GM21619 (cell line): ENCODE measurements at regions not wholly inside any gene's neighbourhood (a gene's known extent, or its start where the extent isn't known, plus 50 kb on each side); places are given as distances from the start of the nearest gene placed in this dataset.

Experiments used
- ATAC-seq: cut with Tn5 transposase; IDR thresholded peaks from one replicate; pipeline ENCODE4 v1.9.1; 2021; ENCODE audit not compliant: unreplicated experiment

DNA sequence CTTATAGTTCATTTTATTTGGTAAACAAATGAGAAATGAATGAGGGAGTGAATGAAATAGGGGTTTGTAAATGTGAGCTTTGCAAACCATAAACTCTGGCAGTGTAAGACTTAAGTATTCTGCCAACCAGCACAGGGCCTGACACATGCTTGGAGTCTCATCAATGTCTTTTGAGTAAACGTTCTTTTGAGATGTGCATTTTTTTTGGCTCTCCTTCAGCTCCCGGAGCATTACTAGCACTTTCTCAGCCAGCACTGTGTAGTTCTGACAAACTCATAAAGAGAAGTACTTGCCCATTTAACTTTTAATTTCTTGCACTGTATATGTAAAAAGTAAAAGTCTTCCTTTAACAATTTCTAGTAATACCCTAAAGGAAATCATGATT is 245.3 kb downstream of the HS3ST1 start:
- ATAC-seq, result no peak

DNA sequence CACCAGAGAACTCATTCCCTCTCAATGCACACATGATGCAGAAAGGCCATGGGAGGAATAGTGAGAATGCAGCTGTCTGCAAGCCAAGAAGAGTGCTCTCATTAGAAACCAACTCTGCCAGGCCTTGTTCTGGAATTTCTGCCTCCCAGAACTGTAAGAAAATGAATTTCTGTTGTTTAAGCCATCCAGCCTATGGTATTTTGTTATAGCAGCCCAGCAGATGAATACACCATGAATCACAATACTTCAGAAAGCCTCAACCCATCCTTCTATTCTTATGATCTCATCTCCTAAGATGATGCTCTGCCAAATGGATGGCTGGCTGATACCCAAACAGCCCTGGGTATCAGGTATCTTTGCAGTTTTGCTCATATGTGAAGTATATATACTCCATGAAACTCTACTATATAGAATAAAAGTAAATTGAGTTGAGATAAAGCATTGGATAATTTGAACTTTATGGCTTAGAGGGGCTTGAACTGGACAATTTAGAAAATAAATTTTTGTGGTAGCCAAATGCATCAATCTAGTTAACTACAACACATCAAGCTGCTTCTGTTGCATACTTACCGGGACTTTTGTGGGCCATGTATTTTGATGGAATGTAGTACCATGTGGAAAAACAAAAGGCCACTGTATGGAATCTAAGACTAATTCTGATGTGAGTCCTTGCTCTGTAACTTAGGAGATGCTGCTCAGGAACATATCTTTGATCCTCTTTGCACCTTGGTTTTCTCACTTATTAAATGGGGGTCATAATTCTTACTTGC is 245.9 kb downstream of the HS3ST1 start:
- ATAC-seq, result no peak

DNA sequence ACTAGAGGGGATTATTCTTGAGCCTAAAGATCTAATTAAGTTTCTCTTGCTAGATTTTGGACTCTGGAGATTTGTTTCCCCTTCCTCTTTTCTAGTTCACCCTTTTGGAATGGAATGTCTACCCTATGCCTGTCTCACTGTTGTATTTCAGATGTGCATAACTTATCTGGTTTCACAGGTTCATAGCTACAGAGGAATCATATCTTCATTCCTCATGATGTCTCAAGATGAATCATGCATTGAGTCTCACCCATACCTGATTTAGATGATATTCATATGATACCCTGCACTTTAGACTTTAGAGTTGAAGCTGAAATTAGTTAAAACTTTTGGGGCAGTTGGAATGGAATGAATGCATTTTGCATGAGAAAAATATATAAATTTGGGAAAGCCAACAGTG is 246.7 kb downstream of the HS3ST1 start:
- ATAC-seq, result no peak

DNA sequence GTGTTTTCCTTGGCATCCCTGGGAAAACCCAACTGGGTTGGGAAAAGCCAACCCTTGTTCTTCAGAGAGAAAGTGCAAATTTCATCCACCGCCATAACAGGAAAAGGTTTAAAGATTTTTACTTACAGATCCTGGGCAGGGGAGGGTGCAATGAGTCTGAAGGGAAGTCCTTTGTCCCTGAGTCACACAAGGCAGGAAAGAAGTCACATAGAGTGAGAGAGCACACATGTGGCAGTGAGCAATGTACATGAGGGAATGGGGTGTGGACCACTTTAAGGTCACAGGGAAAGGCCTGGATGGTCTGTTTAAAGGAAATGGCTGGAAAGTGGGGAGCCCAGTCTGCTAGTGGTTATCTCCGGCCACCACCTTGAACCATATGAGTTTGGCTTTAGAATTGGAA is 248.9 kb downstream of the HS3ST1 start:
- no peak for ATAC-seq

DNA sequence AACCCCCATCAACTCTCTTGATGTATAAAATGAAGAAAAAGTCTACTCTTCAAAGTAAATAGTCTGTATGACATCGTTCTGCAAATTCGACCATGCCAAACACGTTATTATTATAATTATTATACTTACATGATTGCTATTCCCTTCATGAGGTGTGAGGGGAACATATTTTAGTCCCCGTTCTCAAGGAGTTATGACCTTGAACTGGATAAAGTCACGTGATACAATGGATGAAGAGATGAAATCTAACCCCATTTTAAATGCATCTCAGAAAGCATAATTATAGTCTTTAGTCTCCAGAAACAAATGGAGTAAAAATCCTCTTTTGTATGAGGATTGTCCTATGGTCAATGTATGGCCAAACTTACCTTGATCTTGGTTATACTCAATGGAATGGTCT is 250.3 kb downstream of the HS3ST1 start:
- ATAC-seq, result no peak

DNA sequence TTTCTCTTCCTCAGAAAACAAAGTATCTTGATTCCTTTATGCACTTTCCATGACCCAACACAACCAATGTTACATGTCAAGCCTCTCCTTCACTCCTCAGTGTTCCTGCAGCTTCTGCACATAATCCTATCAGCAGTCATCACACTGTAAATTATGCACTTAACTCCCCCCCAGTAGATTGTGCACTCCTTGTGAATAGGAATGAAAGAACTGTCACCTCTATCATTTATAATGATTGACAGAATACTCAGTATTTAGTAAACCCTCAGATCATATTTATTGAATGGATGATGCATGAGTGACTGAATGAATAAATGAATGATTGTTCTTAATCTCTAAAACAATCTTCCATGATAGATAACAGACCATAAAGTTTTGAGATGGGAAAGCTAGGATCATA is 253.3 kb downstream of the HS3ST1 start:
- ATAC-seq, result no peak

DNA sequence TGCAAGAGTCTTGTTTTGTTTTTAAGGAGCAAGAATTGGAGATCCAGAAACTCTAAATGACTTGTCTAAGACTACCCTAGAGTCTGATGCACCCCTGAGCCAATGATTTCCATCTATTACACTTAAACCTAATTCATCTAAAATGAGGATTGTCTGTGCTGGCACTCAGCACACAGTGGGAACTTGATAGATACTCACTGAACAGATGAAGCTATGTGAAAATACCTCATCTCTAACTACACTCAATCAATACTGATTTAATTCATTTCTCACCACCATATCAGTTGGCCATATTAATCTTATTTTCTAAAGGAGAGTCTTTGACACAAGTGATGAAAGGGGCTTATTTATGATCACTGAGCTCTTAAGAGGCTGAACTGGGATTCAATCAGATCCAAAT is 262.1 kb downstream of the HS3ST1 start:
- no peak for ATAC-seq

DNA sequence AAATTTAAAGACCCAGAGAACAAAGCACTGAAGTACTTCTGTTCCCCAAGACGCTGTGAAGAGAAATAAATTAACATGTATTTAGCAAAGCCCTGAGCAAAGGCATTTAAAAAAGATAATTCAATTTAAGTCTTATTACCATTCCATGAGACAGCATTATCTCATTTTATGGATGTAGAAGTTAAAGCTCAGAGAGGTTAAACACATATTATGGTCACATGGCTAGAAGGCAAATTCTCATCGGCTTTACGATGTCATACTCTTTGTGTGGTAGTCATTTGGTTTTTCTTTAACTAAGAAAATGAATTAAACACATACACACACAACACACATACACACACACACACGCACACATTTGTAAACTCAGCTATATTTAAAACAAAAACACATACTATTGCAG is 262.7 kb downstream of the HS3ST1 start:
- ATAC-seq, result no peak

DNA sequence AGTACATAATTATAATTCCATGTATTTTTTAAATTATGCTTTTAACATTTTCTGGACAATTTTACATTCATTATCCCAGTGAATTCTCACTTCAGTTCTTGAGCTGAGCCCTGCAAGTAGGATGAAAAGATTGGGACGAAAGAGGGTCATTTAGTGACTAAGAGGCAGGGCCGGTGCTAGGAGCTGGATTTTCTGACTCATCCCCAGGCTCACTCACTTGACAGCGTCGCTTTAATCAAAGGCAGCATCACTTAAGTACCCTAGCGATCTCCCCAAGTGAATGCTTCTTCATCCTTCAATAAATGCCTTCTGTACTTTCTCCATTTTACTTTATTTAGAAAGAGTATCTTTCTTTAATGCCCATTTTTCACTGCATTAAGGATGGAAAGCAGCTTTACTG is 263.6 kb downstream of the HS3ST1 start:
- ATAC-seq, result no peak

DNA sequence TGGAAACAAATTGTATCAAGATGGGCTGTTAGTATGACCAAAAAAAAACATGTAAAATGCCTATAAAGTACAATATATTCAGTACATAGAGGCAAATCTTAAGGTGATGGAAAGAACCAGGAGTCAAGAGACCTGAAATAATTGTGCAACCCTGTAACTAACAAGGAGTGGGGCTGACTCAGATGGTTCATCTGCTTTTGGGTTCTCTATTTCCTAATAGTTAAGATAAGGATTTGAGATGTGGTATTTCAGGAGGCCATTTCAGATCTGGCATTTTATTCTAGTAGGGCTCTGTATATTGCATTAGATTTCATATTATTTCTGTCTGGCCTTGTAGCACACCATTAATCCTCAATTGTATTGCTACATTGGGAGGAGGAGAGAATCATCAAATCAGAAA is 268.4 kb downstream of the HS3ST1 start:
- ATAC-seq, result no peak

DNA sequence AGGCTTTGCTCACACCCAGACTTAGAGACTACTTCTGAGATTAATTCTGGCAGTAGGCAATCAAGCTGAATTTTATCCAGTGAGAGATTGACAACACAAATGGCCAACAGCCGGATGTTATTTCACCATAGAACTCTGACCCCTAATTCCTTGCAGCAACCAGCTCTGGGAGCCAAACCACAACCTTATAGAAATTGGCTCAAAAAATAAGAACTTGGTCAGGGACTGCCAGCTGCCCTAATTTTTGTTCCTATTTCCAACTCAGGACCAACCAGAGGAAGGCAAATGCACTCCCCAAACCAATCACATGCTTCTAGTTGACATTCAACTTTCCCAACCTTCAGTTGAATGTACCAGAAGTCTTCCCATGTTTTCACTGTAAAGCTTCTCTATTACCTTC is 269.7 kb downstream of the HS3ST1 start:
- no peak for ATAC-seq

DNA sequence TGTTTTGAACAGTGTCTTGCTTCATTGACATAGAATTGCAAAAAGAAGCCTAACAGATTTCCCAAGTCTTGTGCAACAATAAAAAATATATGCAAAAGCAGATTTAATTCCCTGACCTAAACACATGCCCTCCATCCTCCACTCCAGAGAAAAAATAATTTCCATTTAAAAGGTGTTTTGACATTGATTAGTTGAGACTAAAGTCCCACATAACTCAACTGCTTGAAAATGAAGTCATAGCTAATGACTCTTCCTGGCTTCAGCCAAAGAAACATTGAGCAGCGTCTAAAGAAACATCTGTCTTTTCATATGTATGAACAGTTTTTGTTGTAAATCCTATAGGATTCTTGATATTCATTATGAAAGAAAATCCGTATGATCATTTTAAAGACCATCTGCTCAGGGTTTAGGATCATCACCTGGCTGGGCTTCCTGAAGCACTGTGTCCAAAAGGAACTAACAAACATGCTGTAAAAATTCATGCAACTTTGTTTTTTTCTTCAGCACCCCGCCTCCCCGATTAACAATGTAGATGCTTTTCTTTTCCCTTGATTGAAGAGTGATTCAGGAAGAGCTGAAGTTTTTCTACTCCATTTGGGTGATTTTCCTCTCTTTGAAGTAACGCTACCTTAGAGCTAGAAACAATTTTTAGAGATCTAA is 273.4 kb downstream of the HS3ST1 start:
- ATAC-seq, result no peak

DNA sequence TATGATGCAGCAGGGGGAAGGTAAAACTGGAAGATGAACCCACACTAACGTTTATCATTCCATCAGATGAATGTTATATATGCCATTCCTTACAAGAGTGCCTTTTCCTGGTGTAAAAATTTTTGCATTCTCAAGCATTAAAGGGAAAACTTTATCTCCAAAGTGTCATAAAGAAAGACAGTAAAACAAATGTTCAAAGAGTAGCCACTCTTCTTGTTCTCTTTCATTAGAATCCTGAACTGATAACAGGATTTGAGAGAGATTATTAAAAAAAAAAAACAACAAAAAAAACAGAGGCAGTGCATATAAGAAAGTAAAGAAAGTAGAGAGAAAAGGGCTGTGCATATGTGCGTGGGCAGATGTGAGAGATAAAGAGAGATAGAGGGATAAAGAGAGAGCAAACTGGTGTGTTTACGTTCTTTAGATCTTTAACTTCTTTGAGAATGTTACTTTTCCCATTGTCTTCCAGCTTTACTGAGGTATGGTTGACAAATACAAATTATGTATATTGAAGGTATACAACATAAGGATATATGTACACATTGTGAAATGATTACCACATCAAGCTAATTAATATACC is 275.4 kb downstream of the HS3ST1 start:
- no peak for ATAC-seq

DNA sequence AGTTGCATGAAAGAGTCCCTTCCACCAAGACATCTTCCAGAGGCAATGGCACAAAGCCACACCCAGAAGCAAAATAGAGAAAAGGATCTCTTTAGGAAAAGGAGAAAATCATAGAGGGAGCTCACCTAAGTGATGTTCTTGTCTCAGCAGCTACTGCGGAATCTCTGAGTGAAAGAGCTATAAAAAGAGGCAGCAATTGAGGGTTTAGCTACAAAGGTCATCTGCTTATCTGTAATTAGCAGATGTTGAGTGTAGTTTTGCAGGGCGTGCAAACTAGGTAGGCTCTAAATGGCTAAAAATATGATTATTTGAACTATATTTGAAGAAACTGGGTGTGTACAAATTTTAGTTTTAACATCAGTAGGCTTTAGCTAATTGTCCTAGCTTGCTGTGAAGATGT is 276.0 kb downstream of the HS3ST1 start:
- ATAC-seq, result no peak

DNA sequence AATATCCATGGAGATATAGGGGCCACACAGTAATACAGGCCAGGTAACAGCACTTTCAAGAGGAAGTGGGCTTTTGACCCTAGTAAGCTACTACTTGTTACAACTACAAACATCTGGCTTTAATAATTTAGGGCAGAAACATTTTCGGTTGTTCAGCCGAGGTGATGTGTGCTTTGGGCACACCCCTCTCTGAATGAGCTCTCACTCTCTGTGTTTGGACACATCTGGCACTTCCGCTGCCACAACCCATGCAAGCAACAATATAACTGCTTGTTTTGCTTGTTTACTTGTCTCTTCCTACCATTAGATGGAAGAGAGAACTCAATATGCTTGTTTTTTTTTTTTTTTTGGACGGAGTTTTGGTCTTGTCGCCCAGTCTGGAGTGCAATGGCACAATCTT is 277.2 kb downstream of the HS3ST1 start:
- no peak for ATAC-seq

DNA sequence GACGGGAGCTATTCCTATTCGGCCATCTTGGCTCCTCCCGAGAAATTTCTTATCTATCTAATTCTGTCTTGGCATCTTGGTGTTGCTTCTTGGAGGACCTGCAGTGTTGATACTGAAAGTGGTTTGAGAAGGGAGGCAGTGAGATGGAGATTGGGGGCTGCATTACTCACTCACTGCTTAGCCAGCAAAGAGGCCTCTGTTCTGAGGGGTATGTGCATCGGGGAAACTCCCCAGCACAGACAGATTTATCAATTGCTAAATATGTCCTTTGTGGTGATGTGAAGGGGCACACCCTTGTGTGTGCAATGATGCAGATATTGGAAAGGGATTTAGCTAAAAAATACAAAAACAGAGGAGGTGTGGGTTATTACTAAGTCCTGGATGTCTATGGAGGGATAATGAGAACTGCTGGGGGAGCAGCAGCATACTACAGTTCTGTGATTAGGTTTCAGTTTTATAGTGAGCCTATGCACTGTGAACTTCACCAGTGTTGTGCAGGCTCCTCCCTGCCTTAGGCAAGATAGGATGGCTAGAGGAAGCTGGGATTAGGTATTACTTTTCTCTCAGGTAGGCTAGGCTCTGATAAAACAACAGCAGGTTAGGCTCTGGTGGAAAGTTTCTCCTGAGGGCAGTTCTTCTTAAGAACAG is 279.0 kb downstream of the HS3ST1 start:
- ATAC-seq, result no peak

DNA sequence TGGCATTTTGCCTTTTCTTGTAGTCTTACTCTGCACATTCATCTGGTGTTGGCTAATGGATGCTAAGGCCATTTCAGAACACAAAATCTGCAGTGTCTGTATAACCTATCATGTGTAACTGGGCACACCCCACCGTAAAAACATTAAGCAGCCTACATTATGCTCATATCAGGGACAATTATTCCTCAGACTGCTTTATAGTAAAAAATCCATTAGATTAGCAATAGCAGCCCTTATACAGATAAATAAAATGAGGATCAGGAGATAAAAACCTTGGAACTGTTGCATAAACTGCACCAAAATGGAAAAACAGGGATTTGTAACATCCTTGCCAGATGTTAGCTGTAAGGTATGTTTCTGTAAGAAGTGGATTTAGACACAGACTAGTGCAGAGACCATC is 288.8 kb downstream of the HS3ST1 start:
- no peak for ATAC-seq

DNA sequence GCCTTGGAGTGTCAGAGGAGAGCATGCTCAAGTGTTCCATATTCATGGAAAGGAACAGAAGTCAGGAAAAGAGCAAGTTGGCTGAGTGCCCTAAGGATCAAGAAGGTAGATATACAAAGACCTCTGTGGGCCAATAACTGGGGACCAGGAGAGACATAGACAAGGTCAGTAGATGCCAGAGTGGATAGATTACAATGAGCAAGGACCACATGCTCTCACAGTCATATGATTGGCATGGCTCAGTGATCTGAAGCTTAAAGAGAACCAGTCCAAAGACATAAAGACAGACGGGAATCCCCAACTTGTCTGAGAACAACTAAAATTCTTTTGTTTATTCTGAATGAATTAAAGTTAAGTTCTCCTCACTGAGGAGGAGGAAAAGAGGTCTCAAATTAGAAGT is 289.7 kb downstream of the HS3ST1 start:
- ATAC-seq, result peak; percentile 57

DNA sequence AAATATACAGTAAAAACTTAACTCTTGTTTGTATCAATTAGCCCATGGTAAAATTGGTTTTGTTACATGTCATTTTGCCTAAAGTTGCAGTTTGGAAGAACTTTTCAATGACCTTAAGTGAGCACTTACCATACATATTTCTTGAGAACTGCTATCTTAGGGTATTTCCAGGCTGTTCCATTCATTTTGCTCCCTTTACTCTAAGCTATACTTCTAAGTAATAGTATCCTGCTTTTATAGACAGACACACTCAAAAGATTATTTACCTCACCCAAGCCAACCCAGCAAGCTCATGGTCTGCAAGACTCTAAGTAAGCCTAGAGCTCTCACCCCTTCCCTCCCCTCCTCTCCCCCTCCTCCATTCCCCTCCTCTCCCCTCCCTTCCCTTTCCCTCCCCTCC is 294.0 kb downstream of the HS3ST1 start:
- ATAC-seq, result no peak

DNA sequence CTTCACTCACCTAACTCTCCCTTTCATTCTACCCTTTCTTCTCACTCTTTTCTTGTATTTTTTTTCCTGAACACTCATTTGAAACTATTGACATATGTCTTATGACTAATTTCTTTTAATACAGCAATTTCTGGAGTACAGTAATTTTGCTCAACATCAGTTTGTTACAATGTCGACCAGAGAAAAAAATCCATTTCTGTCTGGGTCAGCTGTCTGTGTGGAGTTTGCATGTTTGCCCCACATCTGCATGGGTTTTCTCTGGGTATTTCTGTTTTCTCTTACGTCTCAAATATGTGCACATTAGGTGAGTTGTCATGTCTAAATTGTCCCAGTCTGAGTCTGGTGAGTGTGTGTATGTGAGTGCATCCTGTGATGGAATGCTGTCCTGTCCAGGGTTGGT is 294.8 kb downstream of the HS3ST1 start:
- no peak for ATAC-seq

DNA sequence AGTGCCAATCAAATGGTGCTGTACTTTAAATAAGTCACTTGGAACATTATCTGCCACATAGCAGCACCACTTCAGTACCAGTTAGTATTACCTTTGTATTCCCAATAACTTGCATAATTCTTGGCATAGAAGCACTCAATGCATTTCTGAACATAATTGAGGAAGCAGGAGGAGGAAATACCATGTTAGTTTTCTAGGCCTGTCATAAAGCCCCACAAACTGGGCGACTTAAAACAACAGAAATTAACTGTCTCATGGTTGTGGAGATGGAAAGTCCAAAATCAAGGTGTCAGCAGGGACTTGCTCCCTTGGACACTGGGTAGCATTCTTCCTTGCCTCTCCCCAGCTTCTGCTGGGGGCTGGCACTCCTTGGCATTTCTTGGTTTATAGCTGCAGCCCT is 296.2 kb downstream of the HS3ST1 start:
- no peak for ATAC-seq

DNA sequence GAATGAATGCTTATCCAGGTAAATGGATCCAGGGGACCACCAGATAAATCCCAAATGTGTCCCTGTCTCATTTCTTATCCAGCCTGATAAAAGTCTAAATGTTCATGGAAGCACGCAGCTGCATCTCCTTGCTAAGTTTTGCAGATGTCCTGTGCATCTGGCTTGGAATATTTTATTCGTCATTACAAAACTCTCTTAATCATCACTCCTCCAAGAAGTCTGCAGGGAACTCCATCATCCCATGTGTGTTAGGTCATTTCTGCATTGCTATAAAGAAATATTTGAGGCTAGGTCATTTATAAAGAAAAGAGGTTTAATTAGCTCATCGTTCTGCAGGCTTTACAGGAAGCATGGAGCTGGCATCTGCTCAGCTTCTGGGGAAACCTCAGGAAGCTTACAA is 297.2 kb downstream of the HS3ST1 start:
- no peak for ATAC-seq
